Duodenal mucosa (tissue), 2 donors: ENCODE measurements at regions not wholly inside any gene's neighbourhood (a gene's known extent, or its start where the extent isn't known, plus 50 kb on each side); places are given as distances from the start of the nearest gene placed in this dataset.

ENCODE experiments used
- H3K27ac ChIP-seq: one replicate; pipeline ENCODE4 v1.7.0; 2013; ENCODE audit warnings: low read depth, low read length
- H3K27me3 ChIP-seq, 2 donors: one replicate each; pipeline ENCODE4 v1.7.0; 2013; ENCODE audit warnings: low read length in 2 of 2, control low read depth in 1 of 2; ENCODE audit not compliant: insufficient read depth in 2 of 2, control insufficient read depth in 1 of 2
- H3K36me3 ChIP-seq, 2 donors: one replicate each; pipeline ENCODE4 v1.7.0; 2013; ENCODE audit warnings: low read length in 2 of 2, control low read depth in 1 of 2; ENCODE audit not compliant: insufficient read depth in 2 of 2, control insufficient read depth in 1 of 2
- H3K4me1 ChIP-seq, 2 donors: one replicate each; pipeline ENCODE4 v1.7.0; 2013; ENCODE audit warnings: low read length in 2 of 2, control low read depth in 1 of 2; ENCODE audit not compliant: insufficient read depth in 2 of 2, control insufficient read depth in 1 of 2
- H3K4me3 ChIP-seq, 2 donors: one replicate each; pipeline ENCODE4 v1.7.0; 2013; ENCODE audit warnings: low read length in 2 of 2, low read depth in 1 of 2
- H3K9ac ChIP-seq, 2 donors: one replicate each; pipeline ENCODE4 v1.7.0; 2013; ENCODE audit warnings: low read length in 2 of 2, low read depth in 1 of 2
- H3K9me3 ChIP-seq, 2 donors: one replicate each; pipeline ENCODE4 v1.7.0; 2013; ENCODE audit warnings: low read length in 2 of 2, control low read depth in 1 of 2; ENCODE audit not compliant: control insufficient read depth in 1 of 2

- no peak overlapping the region for H3K9ac ChIP-seq
Observed at GRCh38 chr2:8003462-8004075, 678.3 kb upstream of the ID2 start.

GRCh38 chr2:8004250-8004681 lies 677.6 kb upstream of the ID2 start:
- H3K27me3 ChIP-seq, result no peaks in the 10 kb centered on the region
- no peaks in the 10 kb centered on the region for H3K9me3 ChIP-seq
- no peak overlapping the region for H3K27ac ChIP-seq
- H3K9ac ChIP-seq, result no peak overlapping the region
- H3K4me3 ChIP-seq, result no peak overlapping the region
- H3K4me1 ChIP-seq, result peaks cover 0 to 2% of the 10 kb centered on the region in 2 donors
- no peaks in the 10 kb centered on the region for H3K36me3 ChIP-seq

More at GRCh38 chr2:8003462-8004075, 678.3 kb upstream of the ID2 start:
- no peaks in the 10 kb centered on the region for H3K36me3 ChIP-seq
- no peaks in the 10 kb centered on the region for H3K9me3 ChIP-seq
- peaks cover 0 to 2% of the 10 kb centered on the region in 2 donors for H3K4me1 ChIP-seq
- no peak overlapping the region for H3K27ac ChIP-seq
- no peak overlapping the region for H3K4me3 ChIP-seq
- no peaks in the 10 kb centered on the region for H3K27me3 ChIP-seq

GRCh38 chr2:8006181-8006580 lies 675.7 kb upstream of the ID2 start:
- H3K27me3 ChIP-seq, result no peaks in the 10 kb centered on the region
- no peaks in the 10 kb centered on the region for H3K9me3 ChIP-seq
- H3K36me3 ChIP-seq, result no peaks in the 10 kb centered on the region
- no peak overlapping the region for H3K4me3 ChIP-seq
- no peak overlapping the region for H3K9ac ChIP-seq
- H3K27ac ChIP-seq, result no peak overlapping the region
- H3K4me1 ChIP-seq, result peaks cover 0 to 2% of the 10 kb centered on the region in 2 donors

- Histone ChIP-seq H3K4me1 (peaks cover 0 to 2% of the 10 kb centered on the region in 2 donors), H3K9me3 (no peaks in the 10 kb centered on the region), H3K4me3 (no peak overlapping the region), H3K27me3 (no peaks in the 10 kb centered on the region), H3K9ac (no peak overlapping the region), H3K27ac (no peak overlapping the region), H3K36me3 (no peaks in the 10 kb centered on the region)
Observed at GRCh38 chr2:8006626-8007025, 675.2 kb upstream of the ID2 start.

GRCh38 chr2:8009010-8009597 lies 672.8 kb upstream of the ID2 start:
- Histone ChIP-seq H3K4me1 (peaks cover 0 to 2% of the 10 kb centered on the region in 2 donors), H3K27me3 (no peaks in the 10 kb centered on the region), H3K9ac (no peak overlapping the region), H3K4me3 (no peak overlapping the region), H3K9me3 (no peaks in the 10 kb centered on the region), H3K27ac (no peak overlapping the region), H3K36me3 (no peaks in the 10 kb centered on the region)

GRCh38 chr2:8015848-8016600 lies 665.8 kb upstream of the ID2 start:
- Histone ChIP-seq H3K4me3 (no peak overlapping the region), H3K27ac (no peak overlapping the region), H3K9me3 (no peaks in the 10 kb centered on the region), H3K36me3 (no peaks in the 10 kb centered on the region), H3K4me1 (no peaks in the 10 kb centered on the region), H3K27me3 (no peaks in the 10 kb centered on the region), H3K9ac (no peak overlapping the region)

GRCh38 chr2:8016688-8017087 lies 665.2 kb upstream of the ID2 start:
- no peaks in the 10 kb centered on the region for H3K27me3 ChIP-seq
- no peak overlapping the region for H3K27ac ChIP-seq
- no peaks in the 10 kb centered on the region for H3K36me3 ChIP-seq
- no peak overlapping the region for H3K4me3 ChIP-seq
- no peaks in the 10 kb centered on the region for H3K4me1 ChIP-seq
- H3K9ac ChIP-seq, result no peak overlapping the region
- H3K9me3 ChIP-seq, result no peaks in the 10 kb centered on the region

- Histone ChIP-seq H3K36me3 (no peaks in the 10 kb centered on the region), H3K4me3 (no peak overlapping the region), H3K27me3 (no peaks in the 10 kb centered on the region), H3K9ac (no peak overlapping the region), H3K4me1 (no peaks in the 10 kb centered on the region), H3K27ac (no peak overlapping the region), H3K9me3 (no peaks in the 10 kb centered on the region)
Observed at GRCh38 chr2:8018956-8019355, 662.9 kb upstream of the ID2 start.

- Histone ChIP-seq H3K36me3 (no peaks in the 10 kb centered on the region), H3K27me3 (no peaks in the 10 kb centered on the region), H3K4me1 (no peaks in the 10 kb centered on the region), H3K9me3 (no peaks in the 10 kb centered on the region), H3K4me3 (no peak overlapping the region), H3K9ac (no peak overlapping the region), H3K27ac (no peak overlapping the region)
Observed at GRCh38 chr2:8019934-8020333, 661.9 kb upstream of the ID2 start.

- Histone ChIP-seq H3K9ac (no peak overlapping the region), H3K4me1 (no peaks in the 10 kb centered on the region), H3K27me3 (no peaks in the 10 kb centered on the region), H3K36me3 (no peaks in the 10 kb centered on the region), H3K4me3 (no peak overlapping the region), H3K9me3 (no peaks in the 10 kb centered on the region), H3K27ac (no peak overlapping the region)
Observed at GRCh38 chr2:8021921-8022320, 659.9 kb upstream of the ID2 start.
